Esophagus muscularis mucosa (tissue), 3 donors: ENCODE measurements at regions not wholly inside any gene's neighbourhood (a gene's known extent, or its start where the extent isn't known, plus 50 kb on each side); places are given as distances from the start of the nearest gene placed in this dataset.

Source experiments
- CTCF ChIP-seq, 3 experiments: fragments of 200-600 bp in 2 of 3; fragments of 450-650 bp in 1 of 3; sonication (generic) in 2 of 3; IDR thresholded peaks; one replicate each; pipeline ENCODE4 v1.5.1; 2017 to 2019; ENCODE audit warnings: antibody characterized with exemption in 3 of 3, mild to moderate bottlenecking in 2 of 3, moderate library complexity in 1 of 3
- POLR2AphosphoS5 ChIP-seq, 2 donors: sonication (generic); formaldehyde crosslinking; IDR thresholded peaks; one replicate each; pipeline ENCODE4 v1.6.1; 2017; ENCODE audit warnings: antibody characterized with exemption in 2 of 2

GRCh38 chr14:21880918-21881317 is 207.3 kb upstream of the OR4E1 start:
- no peak for TF ChIP-seq CTCF (IDR thresholded peaks at IDR 0.05)
- TF ChIP-seq POLR2AphosphoS5 (IDR thresholded peaks at IDR 0.05): no peak
